ENCODE measurements at regions not wholly inside any gene's neighbourhood (a gene's known extent, or its start where the extent isn't known, plus 50 kb on each side); places are given as distances from the start of the nearest gene placed in this dataset.
"Not testable (repeated sequence)": the region's sequence is repeated elsewhere in the genome, so short reads cannot be mapped to it uniquely, and the experiment has no call there.

GRCh38 chr15:99485153-99485961 lies 80.4 kb upstream of the MEF2A start:
- DNase-seq (ENCODE audit: low spot score) = no peak

DNA sequence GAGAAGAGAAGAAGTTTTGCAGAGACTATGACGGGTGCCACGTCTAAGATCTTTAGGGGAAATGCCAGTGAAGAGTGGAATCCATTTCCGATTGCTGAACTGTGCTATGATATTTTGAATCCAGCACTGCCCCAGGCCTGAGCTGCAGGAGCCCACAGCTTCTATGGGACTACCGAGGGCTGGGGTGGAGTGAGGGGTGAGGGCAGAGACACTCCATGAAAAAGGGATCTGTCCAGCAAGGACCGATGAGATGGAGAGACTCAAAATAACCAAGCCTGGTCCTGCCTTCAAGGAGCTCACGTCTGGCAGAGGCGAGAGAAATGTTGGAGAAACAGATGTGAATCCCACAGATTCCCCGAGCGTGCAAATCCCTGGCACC lies 79.8 kb upstream of the MEF2A start:
- DNase-seq (ENCODE audit: low spot score) = no peak

DNA sequence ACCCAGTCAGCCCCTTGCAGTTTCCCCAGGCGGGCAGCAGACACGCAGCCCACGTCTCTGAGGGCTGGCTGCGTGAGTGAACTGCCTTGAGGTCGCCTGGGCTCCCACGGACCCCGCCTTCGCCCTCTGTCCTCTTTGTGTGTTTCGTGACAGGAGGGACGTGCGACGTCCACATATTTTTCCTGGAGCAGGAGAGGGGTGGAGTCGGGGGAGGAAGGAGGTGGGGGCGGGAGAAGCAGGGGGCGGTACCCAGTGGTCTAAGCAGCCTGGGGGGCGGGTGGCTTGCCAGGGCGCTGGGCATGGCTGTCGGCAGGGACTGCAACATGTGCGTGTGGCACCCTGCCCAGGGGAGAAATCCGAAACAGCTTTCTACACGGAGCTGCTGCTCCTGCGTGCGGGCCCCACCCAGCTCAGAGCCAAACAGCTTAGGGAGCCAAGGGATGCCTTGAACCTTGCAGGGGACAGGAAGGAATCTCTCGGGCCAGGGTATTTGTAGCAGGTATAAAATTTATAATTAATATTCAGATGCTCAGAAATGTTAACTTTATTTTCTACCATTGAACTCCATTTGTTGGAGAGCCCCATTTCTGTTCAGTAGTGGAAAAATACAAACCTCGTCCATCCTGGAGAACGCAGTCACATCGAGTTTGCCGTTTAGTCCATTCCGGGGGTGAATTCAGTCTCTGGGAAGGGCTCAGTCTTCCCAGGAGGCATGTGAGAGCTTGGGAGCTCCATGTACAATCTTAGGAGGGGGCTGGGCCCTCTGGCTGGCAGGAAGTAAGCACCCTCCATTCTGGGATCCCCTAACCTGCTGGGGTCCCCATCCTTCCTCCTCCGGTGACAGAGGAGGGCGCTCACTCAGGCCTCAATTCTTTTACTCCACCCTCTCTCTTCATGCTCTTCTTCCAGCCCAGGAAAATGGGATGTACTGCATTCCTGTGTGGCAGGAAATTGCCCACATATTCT lies 79.1 kb upstream of the MEF2A start:
- no peak for DNase-seq (ENCODE audit: low spot score)

DNA sequence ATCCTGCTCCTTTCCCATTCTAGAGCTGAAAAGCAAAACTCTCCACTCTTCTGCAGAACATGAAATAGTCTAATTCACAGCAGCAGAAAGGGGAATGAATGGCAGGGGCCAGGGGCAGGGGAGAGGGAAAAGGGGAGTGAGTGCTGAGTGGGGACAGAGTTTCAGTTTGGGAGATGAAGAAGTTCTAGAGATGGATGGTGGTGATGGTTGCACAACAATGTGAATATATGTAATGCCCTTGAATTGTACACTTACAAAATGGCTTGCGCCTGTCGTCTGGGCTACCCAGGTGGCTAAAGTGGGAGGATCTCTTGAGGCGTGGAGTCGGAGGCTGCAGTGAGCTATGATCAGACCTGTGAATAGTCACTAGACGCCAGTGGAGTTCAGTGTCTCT lies 78.5 kb upstream of the MEF2A start:
- no peak for DNase-seq (ENCODE audit: low spot score)

DNA sequence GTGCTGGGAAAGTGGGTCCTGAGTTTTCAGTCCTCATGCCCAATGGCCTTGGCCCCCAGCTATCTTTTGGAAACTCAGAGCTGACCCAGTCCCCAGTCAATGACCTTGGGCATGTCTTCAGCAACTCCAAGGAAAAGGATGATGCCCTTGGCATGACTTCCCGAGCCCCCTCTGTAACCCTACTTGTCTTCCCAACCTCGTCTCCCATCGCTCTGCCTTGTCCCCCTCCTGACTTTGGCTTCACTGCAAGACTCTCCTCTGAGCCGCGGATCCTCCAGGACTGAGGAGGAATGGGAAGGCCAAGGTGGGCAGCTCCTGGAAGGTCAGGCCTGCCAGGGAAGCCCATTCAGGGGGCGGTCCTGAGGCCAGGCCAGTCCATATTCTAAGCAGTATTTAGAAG lies 73.5 kb upstream of the MEF2A start:
- DNase-seq (ENCODE audit: low spot score) = no peak

- DNase-seq (ENCODE audit: low spot score) = no peak
Observed at GRCh38 chr15:99492716-99493115, 73.1 kb upstream of the MEF2A start.

GRCh38 chr15:99493461-99493860 lies 72.3 kb upstream of the MEF2A start:
- no peak for DNase-seq (ENCODE audit: low spot score)

DNA sequence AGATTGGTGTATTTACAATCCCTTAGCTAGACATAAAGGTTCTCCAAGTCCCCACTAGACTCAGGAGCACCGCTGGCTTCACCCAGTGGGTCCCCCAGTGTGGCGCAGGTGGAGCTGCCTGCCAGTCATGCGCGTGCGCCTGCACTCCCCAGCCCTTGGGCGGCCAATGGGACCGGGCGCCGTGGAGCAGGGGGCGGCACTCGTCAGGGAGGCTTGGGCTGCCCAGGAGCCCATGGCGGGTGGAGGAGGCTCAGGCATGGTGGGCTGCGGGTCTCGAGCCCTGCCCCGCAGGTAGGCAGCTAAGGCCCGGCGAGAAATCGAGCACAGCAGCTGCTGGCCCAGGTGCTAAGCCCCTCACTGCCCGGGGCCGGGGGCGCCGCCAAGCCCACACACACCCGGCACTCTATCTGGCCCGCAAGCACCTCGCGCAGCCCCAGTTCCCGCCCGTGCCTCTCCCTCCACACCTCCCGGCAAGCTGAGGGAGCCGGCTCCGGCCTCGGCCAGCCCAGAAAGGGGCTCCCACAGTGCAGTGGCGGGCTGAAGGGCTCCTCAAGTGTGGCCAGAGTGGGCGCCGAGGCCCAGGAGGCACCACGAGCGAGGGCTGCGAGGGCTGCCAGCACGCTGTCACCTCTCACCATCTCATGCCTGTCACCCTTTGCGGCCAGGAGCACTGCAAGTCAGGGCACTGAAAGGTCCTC lies 71.1 kb upstream of the MEF2A start:
- DNase-seq (ENCODE audit: low spot score) = not testable (repeated sequence)

GRCh38 chr15:99495430-99496301 lies 70.1 kb upstream of the MEF2A start:
- peak; percentile 20 for DNase-seq (ENCODE audit: low spot score)

DNA sequence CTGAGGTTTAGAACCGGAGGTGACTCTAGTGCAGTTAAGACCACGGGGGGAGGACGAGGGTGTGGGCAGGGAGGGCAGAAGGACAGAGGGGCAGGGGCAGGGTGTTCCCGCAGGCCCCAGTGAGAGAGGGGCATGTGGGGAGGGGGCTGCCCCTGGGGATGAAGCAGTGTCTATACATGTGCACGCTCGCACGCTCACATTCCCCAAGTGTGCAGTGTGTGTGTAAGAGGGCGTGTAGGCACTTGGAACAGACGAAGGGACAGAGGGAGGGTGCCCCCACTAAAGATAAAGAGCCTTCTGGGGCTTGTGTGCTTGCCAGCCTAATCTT lies 69.5 kb upstream of the MEF2A start:
- no peak for DNase-seq (ENCODE audit: low spot score)

DNA sequence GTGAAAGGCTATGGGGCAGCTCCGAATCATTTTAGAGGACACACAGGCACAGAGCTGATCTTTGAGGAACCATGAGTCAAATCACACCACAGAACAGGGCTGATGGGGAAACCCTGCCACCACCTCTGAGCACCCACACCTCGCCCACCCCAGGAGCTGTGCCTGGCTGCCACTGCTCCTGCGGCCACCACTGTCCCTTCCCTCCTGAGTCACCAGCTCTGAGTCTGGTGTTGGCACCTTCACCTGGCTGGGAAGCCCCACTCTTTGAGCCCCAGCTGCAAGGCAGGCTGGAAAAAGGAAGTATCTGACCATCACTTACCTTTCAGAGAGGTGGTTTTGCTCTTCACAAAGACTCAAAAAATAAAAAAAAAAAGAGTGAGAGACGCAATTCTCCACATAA lies 63.6 kb upstream of the MEF2A start:
- no peak for DNase-seq (ENCODE audit: low spot score)

GRCh38 chr15:99502661-99503060 lies 63.1 kb upstream of the MEF2A start:
- DNase-seq (ENCODE audit: low spot score) = no peak

DNA sequence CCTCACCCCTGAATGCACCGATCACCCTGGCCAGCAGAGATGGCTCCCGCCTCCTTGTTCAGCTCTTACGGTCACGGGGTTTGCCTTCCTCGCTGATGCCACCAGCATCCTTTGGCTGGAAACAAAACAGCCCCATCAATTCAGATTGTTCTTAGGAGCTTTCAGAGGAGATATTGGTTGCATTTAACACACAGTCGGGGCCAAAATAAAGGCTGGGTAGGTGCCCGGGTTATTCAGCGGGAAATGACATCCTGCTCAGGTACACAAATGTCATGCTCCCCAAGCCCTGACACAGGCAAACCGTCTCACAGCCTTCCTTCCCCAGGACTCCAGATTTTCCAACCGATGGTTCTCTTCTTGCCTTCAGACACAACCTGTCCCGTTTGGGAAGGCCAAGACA lies 62.4 kb upstream of the MEF2A start:
- DNase-seq (ENCODE audit: low spot score) = no peak

DNA sequence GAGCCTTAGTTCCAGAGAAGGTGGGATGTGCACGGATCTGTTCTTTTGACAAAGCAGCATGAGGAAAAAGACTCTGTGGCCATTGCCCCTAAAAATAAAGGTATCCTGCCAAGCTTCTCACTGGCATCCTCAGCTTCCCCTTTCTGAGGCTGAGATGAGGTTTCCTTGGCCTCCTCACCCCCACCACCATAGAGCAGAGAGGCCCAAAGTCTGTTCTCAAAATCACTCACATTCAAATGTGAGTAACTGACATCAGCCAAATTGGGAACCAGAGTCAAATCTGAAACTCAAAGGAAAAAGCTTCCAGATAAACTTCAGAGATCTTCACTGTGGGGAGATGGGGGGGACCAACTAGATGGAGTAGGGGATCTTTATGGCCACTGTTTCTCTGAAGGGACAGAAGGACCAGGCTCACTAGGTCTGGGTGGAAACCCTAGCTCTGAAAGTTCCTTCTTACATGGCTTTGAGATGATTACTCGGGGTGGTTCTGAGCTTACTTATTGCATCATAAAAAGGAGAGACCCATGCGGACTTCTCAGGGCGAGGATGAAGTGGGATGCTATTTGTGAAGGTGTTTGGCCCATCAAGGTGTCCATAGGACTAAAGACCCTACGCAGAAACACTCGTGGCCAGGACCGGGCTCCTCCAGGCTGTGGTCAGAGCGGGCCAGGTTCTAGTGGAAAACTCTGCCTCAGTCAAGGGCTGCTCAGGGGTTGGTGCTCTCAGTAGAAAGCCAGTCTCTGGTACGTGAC lies 61.5 kb upstream of the MEF2A start:
- peak; percentile 49 for DNase-seq (ENCODE audit: low spot score)

- DNase-seq (ENCODE audit: low spot score) = no peak
Observed at GRCh38 chr15:99504823-99505551, 60.8 kb upstream of the MEF2A start.

GRCh38 chr15:99506399-99506798 lies 59.4 kb upstream of the MEF2A start:
- no peak for DNase-seq (ENCODE audit: low spot score)

GRCh38 chr15:99507016-99507503 lies 58.7 kb upstream of the MEF2A start:
- DNase-seq (ENCODE audit: low spot score) = no peak

DNA sequence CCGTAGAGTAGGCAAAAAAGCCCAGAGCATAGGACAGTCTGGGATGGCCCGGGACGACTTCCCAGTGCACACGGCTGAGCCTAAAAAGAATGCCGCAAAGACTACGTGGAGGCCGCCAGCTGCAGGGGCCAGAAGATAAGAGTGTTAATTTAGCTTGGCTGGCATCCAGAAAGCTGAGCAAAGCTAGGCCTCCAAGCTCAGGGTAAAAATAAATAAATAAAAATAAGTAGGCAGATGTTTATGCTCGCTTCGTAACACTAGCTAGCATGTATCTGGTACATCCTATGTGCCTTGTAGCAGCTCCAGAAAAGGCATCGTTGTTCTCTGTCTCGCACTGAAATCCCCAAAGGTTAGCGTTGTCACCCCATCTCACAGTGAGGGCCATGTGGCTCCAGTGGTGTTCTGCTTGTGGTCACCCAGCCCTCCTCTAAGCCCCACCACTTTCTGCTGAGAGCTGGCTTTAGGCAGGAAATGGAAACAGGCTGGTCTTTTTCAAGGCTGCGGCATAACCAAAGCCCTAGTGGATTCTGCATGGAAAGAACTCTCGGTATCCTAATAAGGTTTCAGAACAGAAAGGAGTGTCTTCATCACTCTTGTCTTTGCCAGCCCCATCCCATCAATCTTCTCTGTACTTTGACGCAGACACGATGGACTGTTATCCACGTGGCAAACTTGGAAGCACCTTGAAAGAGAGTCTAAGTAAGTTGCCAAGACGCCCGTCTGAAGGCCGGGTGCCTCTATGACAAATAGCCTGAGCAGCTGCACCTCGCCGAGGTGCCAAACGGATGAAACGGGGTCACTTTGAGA lies 58.1 kb upstream of the MEF2A start:
- peak; percentile 44 for DNase-seq (ENCODE audit: low spot score)

GRCh38 chr15:99508311-99508645 lies 57.5 kb upstream of the MEF2A start:
- DNase-seq (ENCODE audit: low spot score) = no peak
